HG02852 (cell line): ENCODE measurements at regions not wholly inside any gene's neighbourhood (a gene's known extent, or its start where the extent isn't known, plus 50 kb on each side); places are given as distances from the start of the nearest gene placed in this dataset.

Experiments
- ATAC-seq: cut with Tn5 transposase; IDR thresholded peaks from one replicate; pipeline ENCODE4 v1.9.1; 2021; ENCODE audit warnings: mild to moderate bottlenecking, moderate library complexity; ENCODE audit not compliant: unreplicated experiment

DNA sequence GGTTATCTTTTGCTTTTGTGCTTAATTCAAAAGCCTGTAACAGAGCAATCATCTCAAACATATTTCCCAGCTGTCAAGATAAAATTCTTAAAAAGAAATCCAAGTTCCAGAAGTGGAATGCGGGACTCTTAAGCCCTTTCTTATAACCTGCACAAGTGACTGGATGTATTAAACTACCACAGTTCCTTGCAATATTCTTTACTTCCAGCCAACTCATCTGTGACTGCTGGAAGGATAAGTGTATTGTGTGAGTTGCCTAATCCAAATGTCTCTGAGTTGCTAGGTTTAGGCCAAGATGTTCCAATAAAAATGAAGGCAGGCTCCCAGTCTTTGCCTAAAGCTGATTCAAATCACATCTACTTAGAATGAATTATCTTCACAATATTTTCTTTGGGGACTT lies 159.2 kb upstream of the SLC24A2 start:
- ATAC-seq = no peak

DNA sequence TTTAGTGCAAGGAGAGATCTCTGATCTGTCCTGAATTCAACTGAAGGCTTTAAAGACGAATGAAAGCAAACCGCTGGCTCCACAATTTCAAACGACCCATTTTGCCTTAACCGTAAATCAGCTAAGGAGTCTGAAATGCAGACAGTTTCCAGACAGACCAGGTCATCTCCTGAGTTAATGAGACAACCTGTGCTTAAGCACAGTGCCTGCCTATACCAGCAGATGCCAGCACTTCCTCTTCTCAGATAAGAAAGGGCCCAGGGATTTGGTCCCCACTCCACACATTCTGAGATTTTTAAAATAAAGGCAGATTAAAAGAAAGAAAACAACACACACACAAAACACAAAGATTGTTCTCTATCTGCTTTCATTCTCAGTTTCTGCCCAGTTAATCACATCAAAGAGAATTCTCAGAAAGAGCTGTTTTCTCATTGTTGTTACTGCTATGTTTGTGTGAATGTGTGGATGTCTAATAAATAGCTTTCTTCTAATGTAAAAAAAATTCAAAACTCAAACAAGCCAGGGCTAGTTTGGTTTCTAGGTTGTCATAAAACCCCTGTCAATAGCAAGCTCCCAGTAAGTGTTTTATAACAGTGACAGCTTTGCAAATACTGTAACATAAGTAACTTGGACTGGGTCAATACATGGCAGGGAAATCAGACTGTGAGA lies 157.7 kb upstream of the SLC24A2 start:
- peak; percentile 51 for ATAC-seq

DNA sequence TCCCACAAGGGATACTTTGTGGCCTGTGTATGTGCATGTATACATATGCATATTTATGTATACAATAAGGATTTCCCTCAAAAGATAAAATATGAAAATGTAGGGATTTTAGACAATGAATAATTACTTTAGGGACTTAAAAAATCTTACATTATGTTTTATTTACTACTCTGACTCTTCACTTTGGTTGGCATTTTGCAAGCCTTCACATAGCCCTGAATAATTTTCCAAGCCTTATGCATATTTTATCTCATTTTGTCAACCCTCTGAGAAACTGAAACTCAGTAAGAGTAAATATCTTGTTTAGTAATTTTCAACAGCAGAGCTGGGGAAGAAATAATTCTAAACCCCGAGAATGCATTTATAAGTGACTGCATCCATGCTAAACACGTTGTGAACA lies 153.0 kb upstream of the SLC24A2 start:
- ATAC-seq = no peak

DNA sequence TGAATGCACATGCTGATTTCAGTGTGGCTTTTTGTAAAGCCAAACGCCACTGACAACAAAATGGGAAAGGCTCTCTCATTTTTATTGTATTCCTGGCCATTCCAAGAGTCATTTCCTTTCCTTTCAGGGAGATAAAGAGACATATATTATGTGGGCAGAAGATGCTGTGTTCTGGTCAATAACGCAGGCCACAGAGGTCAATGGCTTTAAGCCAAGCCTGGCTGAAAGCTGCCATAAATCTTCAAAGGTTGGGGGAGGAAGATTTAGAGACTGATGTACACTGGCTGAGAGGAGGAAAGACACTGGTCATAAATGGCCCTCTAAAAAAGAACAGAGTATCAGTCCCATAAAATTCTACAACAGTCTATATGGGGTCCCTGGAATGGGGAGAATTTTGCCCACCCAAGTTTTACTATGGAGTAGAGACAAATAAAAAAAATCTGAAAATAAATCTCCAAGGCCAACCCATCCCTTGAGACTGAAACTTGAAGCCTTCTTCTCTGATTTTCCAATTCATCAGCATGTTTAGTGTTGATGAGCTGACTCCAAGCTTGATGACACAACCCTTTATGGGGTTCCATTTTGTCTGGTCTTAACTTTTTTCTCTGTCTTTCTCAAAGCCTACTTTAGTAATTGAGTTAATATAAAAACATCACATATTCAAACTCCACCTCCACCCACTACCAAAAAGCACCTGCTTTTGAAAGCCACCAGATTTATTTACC lies 152.1 kb upstream of the SLC24A2 start:
- ATAC-seq = no peak

DNA sequence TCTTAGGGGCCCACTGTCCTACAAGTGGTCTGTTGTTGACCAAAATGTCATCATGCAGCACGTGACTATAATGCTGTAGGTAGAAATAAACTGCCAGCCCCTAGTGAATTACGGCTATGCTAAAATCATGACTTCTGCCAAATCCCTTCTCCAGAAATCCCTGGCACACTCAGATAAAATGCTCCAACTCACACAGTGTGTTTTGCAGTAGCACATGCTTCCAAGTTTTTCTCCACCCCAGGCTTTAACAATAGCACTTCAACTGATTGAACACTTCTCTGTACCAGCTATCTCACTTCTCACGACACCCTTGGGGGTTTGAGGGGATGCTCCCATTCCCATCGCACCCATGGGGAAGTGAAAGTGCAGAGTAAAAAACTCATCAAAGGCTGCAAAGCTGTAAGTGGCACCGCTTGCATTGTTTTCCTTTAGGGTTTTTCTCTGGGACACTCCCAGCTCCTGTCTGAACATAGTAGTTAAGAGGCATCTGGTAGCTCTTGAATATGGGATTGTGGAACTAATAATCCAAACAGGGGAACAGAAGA lies 151.0 kb upstream of the SLC24A2 start:
- ATAC-seq = no peak

DNA sequence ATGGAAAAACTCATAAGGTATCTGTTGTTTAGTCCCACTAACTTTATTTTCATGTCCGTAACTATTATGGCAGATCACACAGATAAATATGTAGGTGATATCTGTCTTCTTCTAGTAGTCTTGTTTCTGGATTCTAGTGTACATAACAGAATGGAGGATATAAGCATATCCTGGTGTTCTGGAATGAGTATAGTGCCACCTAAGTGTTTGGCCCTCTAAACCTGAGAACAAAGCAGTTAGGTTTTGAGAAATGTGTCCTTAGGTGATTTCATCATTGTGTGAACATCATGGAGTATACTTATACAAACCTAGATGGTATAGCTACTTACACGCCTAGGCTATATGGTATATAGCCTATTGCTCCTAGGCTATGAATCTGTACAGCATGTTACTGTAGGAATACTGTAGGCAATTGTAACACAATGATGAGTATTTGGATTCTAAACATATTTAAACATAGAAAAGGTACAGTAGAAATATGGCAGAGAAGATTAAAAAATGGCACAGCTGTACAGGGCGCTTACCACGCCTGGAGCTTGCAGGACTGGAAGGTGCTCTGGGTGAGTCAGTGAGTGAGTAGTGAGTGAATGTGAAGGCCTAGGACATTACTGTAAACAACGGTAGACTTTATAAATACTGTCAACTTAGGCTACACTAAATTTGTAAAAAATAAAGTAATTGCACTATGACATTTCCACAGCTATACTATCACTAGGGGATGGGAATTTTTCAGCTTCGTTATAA lies 150.3 kb upstream of the SLC24A2 start:
- ATAC-seq = no peak

- ATAC-seq = no peak
These were observed 148.3 kb upstream of the SLC24A2 start for GRCh38 chr9:19937121-19937520.

DNA sequence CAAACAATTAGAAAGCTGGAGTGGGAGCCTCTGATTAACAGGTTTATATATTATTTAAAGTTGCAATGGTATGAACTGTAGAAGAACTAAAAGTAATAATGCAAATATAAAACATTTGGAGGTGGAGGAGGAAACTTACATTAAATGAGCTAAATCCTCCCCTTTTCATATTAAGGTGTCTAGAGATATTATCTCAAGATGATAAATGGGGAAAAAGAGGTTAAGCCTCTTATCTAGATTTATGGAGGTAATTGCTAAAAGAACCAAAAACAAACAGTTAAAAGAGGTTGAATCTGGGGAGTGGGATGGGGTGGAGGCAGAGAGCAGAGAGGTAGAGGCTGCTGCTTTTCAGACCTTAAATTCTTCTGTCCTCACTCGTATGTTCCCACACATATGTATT lies 147.8 kb upstream of the SLC24A2 start:
- ATAC-seq = no peak

DNA sequence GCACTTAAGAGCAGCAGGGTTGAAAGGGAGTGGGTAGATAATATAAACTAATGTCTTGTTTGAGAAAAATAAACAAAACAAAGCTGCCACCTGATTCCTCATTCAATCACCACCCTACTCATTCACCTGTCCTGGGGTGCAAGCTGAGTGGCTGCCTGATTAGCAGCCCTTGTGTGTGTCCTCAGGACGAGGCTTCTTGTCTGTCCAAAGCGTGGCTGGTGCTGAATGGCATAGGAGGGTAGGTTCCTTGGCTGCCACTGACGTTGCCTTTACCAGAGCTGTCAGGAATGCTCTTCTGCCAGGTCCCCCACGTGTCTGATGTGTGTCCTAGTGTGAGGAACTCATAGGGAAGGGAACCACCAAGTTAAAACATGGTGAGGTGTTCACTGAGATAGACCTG lies 146.6 kb upstream of the SLC24A2 start:
- ATAC-seq = no peak

- no peak for ATAC-seq
These were observed 145.5 kb upstream of the SLC24A2 start for GRCh38 chr9:19934301-19934871.

- no peak for ATAC-seq
These were observed 142.5 kb upstream of the SLC24A2 start for GRCh38 chr9:19931098-19931890.

DNA sequence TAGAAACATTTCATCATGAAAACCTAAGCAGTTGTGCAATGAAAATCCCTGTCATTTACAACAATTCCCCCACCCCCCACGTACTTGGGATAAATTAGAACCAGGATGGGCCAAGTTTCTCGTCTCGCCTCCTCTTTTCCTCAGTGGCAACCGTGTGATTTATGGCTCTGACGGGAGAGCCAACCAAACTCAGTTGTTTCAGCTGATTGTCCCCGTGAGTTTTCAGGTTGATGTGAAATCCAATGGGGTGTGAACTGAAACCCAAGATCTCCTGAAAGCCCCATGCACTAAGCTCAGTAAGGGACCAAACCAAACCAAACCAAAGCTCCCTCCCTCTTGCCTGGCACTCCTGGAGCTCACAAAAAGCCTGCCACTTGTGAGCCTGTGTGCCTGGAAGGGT lies 138.7 kb upstream of the SLC24A2 start:
- no peak for ATAC-seq

- no peak for ATAC-seq
These were observed 137.9 kb upstream of the SLC24A2 start for GRCh38 chr9:19926774-19927173.

DNA sequence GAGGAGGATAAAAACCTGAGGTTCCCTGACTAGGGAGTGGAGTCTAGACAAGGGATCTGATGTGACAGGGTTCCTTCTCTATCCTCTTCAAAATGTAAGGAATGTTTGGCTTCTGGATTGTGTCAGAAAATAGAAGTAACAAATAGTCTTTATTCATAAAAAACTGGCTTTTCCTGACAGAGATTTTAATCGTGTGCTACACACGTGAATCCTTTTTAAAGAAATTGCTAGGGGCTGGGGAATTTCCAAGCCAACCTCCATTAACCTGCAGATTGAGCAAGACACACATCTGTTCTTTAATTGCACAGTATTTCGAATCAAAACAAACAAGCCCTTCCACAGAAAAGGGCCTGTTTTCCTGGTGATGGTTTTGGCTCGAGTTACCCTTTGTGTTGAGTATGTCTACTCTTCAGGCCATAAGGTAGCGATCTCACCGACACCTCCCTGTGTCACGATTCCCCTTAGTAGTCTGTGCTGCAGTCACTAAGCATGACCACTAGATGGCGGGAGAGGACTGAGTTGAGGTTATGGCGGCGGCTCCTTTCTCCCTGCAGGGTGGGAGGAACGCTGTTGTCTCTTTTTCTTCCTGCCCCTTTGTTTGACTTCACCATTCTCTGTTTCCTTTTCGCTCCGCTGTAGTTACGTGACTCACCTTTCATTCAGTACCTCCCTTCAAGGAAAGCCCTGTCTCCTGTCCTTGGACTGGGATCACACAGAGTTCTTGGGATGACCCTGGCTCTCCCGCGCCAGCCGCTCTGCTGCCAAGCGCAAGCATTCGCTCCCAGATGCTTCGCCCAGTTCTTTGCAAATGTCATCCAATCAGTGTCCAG lies 137.1 kb upstream of the SLC24A2 start:
- peak; percentile 97 for ATAC-seq

- no peak for ATAC-seq
These were observed 135.2 kb upstream of the SLC24A2 start for GRCh38 chr9:19924080-19924479.

DNA sequence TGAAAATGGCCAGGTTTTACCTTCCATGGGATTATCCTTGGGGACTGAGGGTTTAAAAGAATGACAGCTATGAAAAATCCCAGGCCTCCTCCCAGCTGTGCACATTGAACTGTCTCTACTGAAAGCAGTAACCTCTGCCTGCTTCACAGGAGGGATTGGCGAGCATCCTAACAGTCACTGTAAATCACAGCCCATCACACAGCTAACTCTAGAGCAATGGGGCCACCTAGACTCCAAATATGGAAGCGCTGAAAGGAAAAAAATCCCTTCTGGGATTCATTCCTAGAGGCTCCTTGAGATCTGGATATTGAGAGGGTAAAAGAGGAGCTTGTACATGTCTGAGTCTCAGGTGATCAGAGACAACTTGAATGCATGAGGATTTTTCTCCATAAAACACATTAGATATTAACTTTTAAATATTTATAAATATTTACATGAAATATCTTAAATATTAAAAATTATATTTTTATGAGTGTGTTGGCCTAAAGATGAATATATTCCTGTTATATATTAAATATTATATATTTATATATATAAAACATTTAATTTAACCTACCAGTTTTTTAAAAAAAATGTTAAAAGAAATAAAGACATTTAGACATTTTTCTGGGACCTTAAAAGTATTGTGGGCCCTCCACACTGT lies 133.8 kb upstream of the SLC24A2 start:
- ATAC-seq = no peak

DNA sequence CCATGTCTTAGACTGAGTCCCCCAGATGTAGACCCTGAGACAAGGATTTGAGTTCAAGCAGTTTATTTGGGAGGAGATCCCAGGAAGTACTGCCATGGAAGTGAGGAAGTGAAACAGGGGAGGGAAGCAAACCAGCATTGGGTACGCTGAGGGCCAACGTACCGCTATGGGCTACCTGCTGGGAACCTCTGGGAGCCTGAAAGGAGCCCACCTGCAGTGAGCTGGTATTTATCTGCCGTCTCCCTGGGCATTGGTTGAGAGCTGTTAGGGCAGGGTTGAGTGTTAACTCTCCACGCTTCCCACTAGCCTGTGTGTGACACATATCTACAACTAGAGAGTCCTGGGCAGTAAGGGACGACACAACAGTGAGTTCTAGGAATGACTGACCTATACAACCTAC lies 131.6 kb upstream of the SLC24A2 start:
- no peak for ATAC-seq

GRCh38 chr9:19918630-19919029 lies 129.8 kb upstream of the SLC24A2 start:
- no peak for ATAC-seq

DNA sequence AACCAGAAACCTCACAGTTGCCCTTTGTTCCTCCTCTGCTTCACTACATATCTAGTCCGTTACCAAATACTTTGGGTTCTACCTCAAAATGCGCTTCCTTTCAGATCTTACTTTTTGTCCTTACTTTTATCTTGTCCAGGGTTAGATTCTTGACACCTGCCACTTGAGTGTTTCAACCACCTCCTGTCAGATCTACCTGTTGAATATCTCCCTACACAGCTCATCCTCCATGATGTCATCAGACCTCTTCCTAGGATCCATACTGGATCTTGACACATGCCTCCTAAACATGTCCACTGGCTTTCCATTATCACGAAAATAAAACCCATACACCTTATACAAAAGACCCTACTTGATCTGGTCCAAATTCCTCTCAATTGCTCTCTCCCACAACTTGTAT lies 125.2 kb upstream of the SLC24A2 start:
- ATAC-seq = no peak
